ENCODE measurements at regions not wholly inside any gene's neighbourhood (a gene's known extent, or its start where the extent isn't known, plus 50 kb on each side); places are given as distances from the start of the nearest gene placed in this dataset.
"Not testable (repeated sequence)": the region's sequence is repeated elsewhere in the genome, so short reads cannot be mapped to it uniquely, and the experiment has no call there.

- DNase-seq: not testable (repeated sequence)
Observed at GRCh38 chr11:112624971-112625370, 336.2 kb upstream of the NCAM1 start.

DNA sequence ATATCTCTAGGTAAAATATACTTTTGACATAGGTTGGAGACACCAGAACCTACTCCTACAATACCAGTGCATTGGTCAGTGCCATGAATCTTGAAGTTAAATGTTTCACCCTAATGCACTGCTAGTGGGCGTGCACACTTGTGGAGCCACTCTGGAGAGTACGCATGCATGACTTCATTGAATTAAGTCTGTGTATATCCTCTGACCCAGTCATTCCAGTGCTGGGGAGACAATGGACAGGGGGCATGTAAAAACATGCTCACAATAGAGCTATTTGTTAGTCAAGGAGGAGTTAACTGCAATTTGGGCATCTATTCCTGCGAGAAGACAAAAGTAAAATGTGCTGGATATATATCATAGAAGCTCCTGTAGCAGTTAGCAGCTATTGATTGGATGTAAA lies 335.4 kb upstream of the NCAM1 start:
- no peak for DNase-seq

DNA sequence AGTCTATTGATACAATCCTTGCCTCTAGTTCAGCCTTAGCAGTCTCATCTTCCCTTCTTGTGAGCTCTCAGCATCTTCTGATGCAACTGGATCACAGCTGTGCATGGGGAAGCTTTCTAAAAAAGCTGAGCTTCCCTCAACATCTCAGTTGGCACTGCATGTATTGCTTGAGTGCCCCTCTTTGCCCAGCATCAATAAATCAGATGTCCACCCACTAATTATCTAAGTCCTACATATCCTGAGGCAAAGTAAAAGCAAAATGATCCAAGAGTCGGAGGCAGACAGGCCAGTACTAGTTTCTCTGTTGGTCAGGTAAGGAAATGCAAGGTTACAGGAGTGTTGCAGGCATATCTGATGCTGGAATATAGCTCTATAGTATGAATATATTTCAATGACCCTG lies 334.5 kb upstream of the NCAM1 start:
- no peak for DNase-seq

GRCh38 chr11:112627588-112628045 lies 333.6 kb upstream of the NCAM1 start:
- DNase-seq: no peak

GRCh38 chr11:112628676-112629075 lies 332.5 kb upstream of the NCAM1 start:
- no peak for DNase-seq

GRCh38 chr11:112630496-112630895 lies 330.7 kb upstream of the NCAM1 start:
- DNase-seq: peak; percentile 22

DNA sequence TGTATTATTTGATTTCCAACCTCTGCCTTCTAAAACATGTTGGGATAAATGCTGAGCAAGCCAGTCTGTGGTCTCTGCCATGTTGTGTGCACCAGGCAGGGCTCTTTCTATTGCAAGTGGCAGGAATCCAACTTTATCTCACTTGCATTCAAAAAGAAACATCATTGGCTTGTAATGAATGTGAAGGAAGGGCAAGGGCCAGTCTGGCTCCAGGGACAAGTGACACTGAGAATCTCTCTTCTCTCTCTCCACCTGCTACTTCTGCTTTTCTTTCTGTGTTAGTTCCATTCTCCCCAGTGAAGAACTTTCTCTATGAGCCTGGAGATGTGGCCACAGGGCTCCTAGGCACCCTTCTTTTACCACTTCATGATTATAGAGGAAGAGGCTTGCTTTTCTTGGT lies 329.9 kb upstream of the NCAM1 start:
- DNase-seq: peak; percentile 13

DNA sequence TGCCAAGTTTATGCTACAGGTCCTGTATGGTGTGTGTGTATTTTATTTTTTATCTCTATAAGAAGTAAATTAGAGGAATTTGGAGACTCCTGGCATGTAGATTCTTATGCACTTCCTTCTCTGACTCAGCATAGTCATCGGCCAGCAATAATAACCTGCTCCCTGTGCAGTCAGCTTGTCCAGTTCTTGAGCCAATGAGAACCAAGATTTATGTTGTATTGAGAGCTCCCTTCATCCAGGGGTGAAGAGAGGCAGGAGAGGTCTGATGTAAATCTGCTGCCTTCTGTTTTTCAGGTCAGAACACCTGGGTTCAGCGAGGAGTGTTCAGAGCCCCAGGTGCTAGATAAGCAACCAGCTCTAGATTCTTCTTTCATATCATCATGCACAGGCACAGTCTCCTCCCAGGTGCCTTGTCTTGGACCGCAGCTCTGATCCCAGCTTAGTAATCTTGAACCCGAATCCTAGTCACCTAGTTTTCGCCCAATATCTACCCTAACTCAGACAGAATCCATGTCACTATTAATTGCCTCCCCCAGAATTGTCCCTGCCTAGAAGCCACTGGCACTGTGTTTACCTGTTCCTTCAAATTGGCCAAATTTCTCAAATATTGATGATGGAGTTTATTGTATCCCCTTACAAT lies 328.2 kb upstream of the NCAM1 start:
- no peak for DNase-seq

- DNase-seq: no peak
Observed at GRCh38 chr11:112634551-112634950, 326.7 kb upstream of the NCAM1 start.

DNA sequence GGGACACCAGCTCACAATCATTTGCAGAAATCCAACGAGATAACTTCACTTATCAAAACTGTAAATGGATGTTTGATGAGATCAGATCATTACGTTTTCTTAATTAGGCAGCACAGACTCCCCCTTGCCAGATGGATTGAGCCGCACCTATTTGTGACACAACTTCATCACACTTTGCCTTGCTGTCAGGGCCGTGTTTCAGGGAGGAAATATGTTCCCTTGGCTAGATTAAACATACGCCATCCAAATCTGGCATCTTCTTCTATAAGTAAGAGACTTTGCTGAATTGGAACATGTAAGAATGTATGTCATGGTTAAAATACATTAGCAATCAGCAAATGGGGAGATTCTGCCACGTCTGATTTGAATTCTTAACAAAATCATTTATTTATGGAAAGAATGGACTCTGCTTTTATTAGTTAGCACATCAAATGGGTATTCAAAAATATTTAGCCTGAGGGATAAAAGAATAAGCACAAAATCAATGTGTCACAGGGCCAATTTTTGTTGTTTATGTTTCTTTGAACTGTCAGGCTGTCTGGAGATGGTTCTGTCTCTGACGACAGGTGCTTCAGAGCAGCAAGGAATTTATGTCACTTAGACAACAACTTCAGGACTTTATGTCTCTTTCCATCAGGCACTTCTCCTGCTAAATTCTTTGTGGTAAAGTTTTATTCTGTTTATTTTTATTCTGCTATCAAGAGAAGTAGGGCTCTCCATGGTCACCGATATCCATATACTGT lies 326.1 kb upstream of the NCAM1 start:
- DNase-seq: no peak

GRCh38 chr11:112637076-112637475 lies 324.1 kb upstream of the NCAM1 start:
- DNase-seq: no peak

DNA sequence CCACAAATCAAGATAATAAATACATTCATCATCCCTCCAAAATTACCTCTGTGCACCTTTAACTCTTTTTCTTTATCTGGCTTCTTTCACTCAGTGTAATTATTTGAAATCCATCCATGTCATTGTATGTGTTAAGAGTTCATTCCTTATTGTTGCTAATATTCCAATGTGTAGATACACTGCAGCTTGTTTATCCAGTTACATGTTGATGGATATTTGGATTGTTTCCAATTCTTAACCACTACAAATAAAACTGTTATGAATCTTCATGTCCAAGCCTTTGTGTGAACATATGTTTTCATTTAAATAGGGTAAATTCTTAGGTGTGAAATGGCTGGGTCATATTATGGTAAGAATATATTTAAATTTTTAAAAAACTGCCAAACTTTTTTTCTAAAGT lies 323.3 kb upstream of the NCAM1 start:
- DNase-seq: no peak

GRCh38 chr11:112639469-112639868 lies 321.8 kb upstream of the NCAM1 start:
- DNase-seq: no peak

DNA sequence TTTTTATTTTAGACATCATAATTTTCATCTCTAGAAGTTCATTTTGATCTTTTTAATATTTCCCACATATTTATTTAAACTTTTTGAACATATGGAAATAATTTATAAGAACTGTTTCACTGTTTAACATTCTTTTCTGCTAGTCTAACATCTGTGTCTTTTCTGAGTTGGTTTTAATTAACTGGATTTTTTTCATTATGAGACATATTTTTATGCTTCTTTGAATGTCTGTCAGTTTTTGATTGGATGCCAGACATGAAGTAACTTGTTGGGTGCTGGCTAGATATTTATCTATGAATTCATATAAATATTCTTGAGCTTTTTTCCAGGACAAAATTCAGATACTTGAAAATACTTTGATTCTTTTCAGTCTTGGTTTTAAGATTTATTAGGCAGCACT lies 317.8 kb upstream of the NCAM1 start:
- DNase-seq: no peak

DNA sequence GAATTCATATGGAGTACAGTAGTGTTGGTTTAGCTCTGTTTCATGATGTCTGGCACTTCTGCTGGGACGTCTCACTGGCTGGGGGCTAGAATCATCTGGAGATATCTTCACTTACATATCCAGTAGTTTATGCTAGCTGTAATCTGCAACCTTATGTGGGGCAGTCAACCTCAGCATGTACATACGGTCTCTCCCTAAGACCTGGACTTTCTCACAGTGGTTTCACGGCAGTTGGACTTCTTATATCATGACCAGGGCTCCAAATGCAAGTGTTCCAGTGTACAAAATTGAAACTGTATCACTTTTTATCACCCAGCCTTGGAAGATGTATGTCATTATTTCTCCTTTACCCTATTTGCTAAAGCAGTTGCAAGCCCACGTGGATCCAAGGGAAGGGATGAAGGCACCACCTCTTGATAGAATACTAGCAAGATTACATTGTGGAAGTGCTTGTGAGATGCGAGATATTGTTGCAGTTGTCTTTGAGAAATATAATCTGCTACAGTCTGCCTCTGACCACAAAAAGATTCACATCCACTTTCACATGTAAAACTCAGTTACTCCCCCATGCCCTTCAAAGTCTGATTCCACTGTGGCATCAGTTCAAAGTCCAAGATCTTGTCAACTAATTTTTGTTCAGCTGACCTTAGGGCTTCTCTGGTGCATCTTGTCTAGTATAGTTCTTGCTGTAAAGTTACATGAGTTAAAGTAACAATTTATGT lies 316.6 kb upstream of the NCAM1 start:
- no peak for DNase-seq

- no peak for DNase-seq
Observed at GRCh38 chr11:112649856-112650255, 311.4 kb upstream of the NCAM1 start.

GRCh38 chr11:112650527-112650926 lies 310.7 kb upstream of the NCAM1 start:
- no peak for DNase-seq

- DNase-seq: no peak
Observed at GRCh38 chr11:112651386-112651785, 309.8 kb upstream of the NCAM1 start.

- DNase-seq: no peak
Observed at GRCh38 chr11:112652786-112653390, 308.3 kb upstream of the NCAM1 start.

GRCh38 chr11:112655371-112655770 lies 305.8 kb upstream of the NCAM1 start:
- DNase-seq: peak; percentile 6

DNA sequence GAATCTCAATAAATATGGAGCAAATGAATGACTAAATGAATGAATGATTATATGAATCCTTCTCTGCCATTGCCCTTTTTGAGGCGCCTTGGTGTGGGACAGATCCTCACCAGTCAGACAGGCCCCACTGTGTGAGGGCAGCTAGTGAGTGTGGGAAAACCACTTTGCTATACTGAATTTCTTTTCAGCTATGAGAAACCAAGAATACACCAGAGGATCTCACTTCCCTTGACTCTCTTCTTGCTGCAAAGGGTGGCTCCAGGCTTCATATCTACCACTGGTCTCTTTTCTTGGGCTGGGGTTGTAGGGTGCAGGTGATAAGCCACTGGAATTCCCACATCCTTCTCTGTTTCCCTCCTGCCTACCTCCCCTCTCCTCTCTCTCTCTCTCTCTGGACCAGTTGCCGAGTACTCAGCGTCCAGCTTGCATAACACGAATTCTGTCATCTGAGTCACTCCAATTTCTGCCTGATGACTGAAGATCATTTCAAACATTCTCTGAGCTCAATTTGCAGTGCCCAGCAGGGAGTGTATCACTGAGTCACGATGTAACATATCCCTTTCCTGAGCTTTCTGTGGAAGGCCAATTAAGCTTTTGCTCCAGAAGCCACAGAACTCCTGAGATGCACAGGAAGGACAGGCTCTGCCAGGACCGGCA lies 304.3 kb upstream of the NCAM1 start:
- no peak for DNase-seq

- DNase-seq: no peak
Observed at GRCh38 chr11:112658431-112658878, 302.8 kb upstream of the NCAM1 start.

- DNase-seq: no peak
Observed at GRCh38 chr11:112661146-112661545, 300.1 kb upstream of the NCAM1 start.
